Tibial artery (tissue), 4 donors: ENCODE measurements at regions not wholly inside any gene's neighbourhood (a gene's known extent, or its start where the extent isn't known, plus 50 kb on each side); places are given as distances from the start of the nearest gene placed in this dataset.
A peak's percentile ranks its signal among the peaks of the same experiment; 100 is the strongest.

Experiments used
- DNase-seq, 2 donors: peaks; one replicate each; pipeline ENCODE4 v3.0.0-alpha.2; 2019
- H3K27ac ChIP-seq, 2 donors: fragments of 200-600 bp; sonication (generic) in 1 of 2; 1 replicate in 1 of 2; 2 replicates in 1 of 2; pipeline ENCODE4 v1.5.1; 2018 to 2019; ENCODE audit warnings: mild to moderate bottlenecking in 1 of 2
- H3K27me3 ChIP-seq, 2 donors: fragments of 200-600 bp; sonication (generic) in 1 of 2; one replicate each; pipeline versions ENCODE4 v1.5.1 to v1.6.0; 2016 to 2019
- H3K36me3 ChIP-seq, 3 donors: fragments of 200-600 bp; sonication (generic) in 2 of 3; one replicate each; pipeline ENCODE4 v1.5.1; 2016 to 2019; ENCODE audit warnings: mild to moderate bottlenecking in 2 of 3
- H3K4me1 ChIP-seq, 4 donors: fragments of 200-600 bp; sonication (generic) in 2 of 4; 1 replicate in 3 of 4; 2 replicates in 1 of 4; pipeline ENCODE4 v1.5.1; 2016 to 2019
- H3K4me3 ChIP-seq, 2 donors: fragments of 200-600 bp; sonication (generic) in 1 of 2; 1 replicate in 1 of 2; 2 replicates in 1 of 2; pipeline ENCODE4 v1.5.1; 2018 to 2019; ENCODE audit warnings: mild to moderate bottlenecking in 2 of 2
- H3K9me3 ChIP-seq, 3 donors: fragments of 200-600 bp; sonication (generic) in 1 of 3; one replicate each; pipeline ENCODE4 v1.5.1; 2016 to 2019
- intact Hi-C: fragments of 100-400 bp; cut with DNase I; formaldehyde crosslinking; loops from one replicate; pipeline ENCODE4 v1.15.0; 2023; ENCODE audit warnings: low total_unique reads
- TF ChIP-seq, protein P1 (sequence below), 2 experiments: fragments of 200-600 bp in 1 of 2; fragments of 450-650 bp in 1 of 2; IDR thresholded peaks; one replicate each; pipeline ENCODE4 v1.5.1; 2017 to 2019; ENCODE audit warnings: antibody characterized with exemption in 2 of 2, mild to moderate bottlenecking in 1 of 2, moderate library complexity in 1 of 2

DNA sequence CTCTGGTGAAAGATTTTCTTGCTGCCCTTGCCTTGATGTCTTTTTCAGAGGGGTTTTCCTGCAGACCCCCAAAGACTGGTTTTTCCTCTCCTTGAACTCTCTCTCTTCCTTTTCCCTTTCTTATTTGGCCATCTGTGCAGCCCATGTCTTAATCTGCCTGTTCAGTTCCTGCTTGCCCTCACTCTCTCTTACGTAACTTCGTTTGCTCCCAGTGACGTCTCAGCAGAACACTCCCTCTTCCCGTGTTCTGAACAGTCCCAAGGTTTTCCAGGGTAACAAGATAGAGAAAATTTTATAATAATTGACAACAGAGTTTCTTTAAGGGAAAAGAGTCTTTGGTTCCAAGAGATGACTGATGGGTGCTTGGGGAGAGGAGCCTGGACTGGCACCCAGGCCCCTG lies 109.1 kb upstream of the LMO4 start:
- Histone ChIP-seq H3K27me3 (no peaks in the 10 kb centered on the region), H3K36me3 (no peaks in the 10 kb centered on the region), H3K9me3 (peaks cover 0 to 12% (median 12%) of the 10 kb centered on the region in 3 donors), H3K27ac (no peak overlapping the region), H3K4me3 (no peak overlapping the region), H3K4me1 (no peaks in the 10 kb centered on the region)
- TF ChIP-seq, protein P1, sequence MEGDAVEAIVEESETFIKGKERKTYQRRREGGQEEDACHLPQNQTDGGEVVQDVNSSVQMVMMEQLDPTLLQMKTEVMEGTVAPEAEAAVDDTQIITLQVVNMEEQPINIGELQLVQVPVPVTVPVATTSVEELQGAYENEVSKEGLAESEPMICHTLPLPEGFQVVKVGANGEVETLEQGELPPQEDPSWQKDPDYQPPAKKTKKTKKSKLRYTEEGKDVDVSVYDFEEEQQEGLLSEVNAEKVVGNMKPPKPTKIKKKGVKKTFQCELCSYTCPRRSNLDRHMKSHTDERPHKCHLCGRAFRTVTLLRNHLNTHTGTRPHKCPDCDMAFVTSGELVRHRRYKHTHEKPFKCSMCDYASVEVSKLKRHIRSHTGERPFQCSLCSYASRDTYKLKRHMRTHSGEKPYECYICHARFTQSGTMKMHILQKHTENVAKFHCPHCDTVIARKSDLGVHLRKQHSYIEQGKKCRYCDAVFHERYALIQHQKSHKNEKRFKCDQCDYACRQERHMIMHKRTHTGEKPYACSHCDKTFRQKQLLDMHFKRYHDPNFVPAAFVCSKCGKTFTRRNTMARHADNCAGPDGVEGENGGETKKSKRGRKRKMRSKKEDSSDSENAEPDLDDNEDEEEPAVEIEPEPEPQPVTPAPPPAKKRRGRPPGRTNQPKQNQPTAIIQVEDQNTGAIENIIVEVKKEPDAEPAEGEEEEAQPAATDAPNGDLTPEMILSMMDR (IDR thresholded peaks at IDR 0.05): no peak
- DNase-seq: no peak
- intact Hi-C loops: no loop called here

DNA sequence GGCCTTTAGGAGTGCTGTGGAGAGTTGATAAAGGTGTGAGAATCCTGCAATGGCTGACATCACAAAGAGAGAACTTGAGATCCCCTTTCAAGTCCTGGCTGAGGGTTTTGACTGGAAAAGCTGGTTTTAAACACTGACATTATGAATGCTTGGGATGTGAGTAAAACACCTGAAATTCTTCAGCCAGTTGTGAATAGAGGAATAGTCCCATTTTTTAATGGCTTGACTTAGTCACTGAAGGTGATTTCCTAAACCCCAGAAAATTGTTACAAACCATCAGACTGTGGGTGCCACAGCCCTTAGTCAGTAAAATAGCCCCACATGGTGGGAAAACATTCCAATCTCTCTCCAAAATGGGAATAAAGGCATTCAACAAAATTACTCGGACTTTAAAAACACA lies 107.7 kb upstream of the LMO4 start:
- Histone ChIP-seq H3K36me3 (no peaks in the 10 kb centered on the region), H3K4me3 (no peak overlapping the region), H3K27me3 (no peaks in the 10 kb centered on the region), H3K4me1 (peaks cover 0 to 2% (median under 1%) of the 10 kb centered on the region in 4 donors), H3K27ac (no peak overlapping the region), H3K9me3 (peaks cover 0 to 7% (median under 1%) of the 10 kb centered on the region in 3 donors)
- DNase-seq: no peak
- TF ChIP-seq, protein P1 (IDR thresholded peaks at IDR 0.05): no peak
- intact Hi-C loops: no loop called here

DNA sequence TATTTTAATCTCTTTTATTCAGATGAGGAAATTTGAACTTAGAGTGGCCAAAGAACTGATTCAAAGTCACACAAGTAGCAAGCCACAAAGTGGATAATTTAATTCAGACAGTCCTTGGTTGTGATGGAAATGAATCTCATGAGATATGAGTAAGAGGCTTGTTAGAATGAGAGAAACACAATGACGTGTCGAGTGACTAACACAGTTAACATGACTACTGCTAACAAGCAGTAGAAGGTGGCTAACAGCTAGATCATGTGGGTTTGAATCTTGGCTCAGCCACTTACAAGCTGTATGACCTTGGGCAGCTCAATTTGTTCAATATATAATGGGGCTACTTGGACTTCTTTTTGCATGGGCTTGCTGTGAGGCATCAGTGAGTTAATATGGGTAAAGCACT lies 104.5 kb upstream of the LMO4 start:
- no peak overlapping the region for H3K27ac ChIP-seq
- TF ChIP-seq, protein P1 (IDR thresholded peaks at IDR 0.05): no peak
- no peaks in the 10 kb centered on the region for H3K36me3 ChIP-seq
- no peaks in the 10 kb centered on the region for H3K27me3 ChIP-seq
- H3K4me3 ChIP-seq: no peak overlapping the region
- DNase-seq: no peak
- peaks cover 0 to 11% (median 8%) of the 10 kb centered on the region in 4 donors for H3K4me1 ChIP-seq
- intact Hi-C loops: no loop called here
- H3K9me3 ChIP-seq: no peaks in the 10 kb centered on the region

GRCh38 chr1:87225171-87225570 lies 103.5 kb upstream of the LMO4 start:
- Histone ChIP-seq H3K9me3 (no peaks in the 10 kb centered on the region), H3K4me1 (peaks cover 0 to 11% (median 8%) of the 10 kb centered on the region in 4 donors), H3K27ac (peak overlapping the region in 1 of 2 donors; percentile 13), H3K27me3 (no peaks in the 10 kb centered on the region), H3K4me3 (no peak overlapping the region), H3K36me3 (no peaks in the 10 kb centered on the region)
- intact Hi-C loops: no loop called here
- DNase-seq: no peak
- TF ChIP-seq, protein P1 (IDR thresholded peaks at IDR 0.05): no peak

DNA sequence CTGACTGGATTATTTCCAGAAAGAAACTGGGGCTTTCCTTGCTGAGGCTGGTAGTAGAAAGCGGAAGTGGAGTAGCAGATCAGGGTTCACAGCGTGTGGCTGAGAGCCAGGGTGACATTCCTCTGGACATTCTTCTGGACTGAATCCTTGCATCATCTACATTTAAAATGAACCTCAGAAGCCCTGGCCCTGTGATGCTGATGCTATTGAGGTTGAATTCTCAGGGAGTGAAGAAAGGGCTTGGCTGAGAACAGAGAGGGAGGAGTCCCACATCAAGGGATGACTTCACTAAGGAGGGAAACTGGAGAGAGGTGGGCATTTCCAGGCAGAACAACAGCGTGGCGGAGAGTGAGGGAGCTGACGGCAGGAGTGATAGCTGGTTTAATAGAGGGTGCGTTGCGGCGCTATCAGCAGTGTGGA lies 102.3 kb upstream of the LMO4 start:
- peak overlapping the region in 1 of 2 donors; percentile 2 for H3K4me3 ChIP-seq
- H3K4me1 ChIP-seq: peaks cover 0 to 11% (median 8%) of the 10 kb centered on the region in 4 donors
- no peaks in the 10 kb centered on the region for H3K36me3 ChIP-seq
- peak overlapping the region; percentile 38 to 39 for H3K27ac ChIP-seq
- TF ChIP-seq, protein P1 (IDR thresholded peaks at IDR 0.05): no peak
- no peaks in the 10 kb centered on the region for H3K27me3 ChIP-seq
- no peaks in the 10 kb centered on the region for H3K9me3 ChIP-seq
- peak; percentile 67 to 75 for DNase-seq
- intact Hi-C loops: no loop called here

GRCh38 chr1:87227651-87228050 lies 101.0 kb upstream of the LMO4 start:
- peaks cover 0 to 11% (median 8%) of the 10 kb centered on the region in 4 donors for H3K4me1 ChIP-seq
- H3K27me3 ChIP-seq: no peaks in the 10 kb centered on the region
- no peaks in the 10 kb centered on the region for H3K9me3 ChIP-seq
- intact Hi-C loops: no loop called here
- no peak overlapping the region for H3K4me3 ChIP-seq
- TF ChIP-seq, protein P1 (IDR thresholded peaks at IDR 0.05): no peak
- no peak for DNase-seq
- no peak overlapping the region for H3K27ac ChIP-seq
- no peaks in the 10 kb centered on the region for H3K36me3 ChIP-seq
